ENCODE measurements at regions not wholly inside any gene's neighbourhood (a gene's known extent, or its start where the extent isn't known, plus 50 kb on each side); places are given as distances from the start of the nearest gene placed in this dataset.

DNA sequence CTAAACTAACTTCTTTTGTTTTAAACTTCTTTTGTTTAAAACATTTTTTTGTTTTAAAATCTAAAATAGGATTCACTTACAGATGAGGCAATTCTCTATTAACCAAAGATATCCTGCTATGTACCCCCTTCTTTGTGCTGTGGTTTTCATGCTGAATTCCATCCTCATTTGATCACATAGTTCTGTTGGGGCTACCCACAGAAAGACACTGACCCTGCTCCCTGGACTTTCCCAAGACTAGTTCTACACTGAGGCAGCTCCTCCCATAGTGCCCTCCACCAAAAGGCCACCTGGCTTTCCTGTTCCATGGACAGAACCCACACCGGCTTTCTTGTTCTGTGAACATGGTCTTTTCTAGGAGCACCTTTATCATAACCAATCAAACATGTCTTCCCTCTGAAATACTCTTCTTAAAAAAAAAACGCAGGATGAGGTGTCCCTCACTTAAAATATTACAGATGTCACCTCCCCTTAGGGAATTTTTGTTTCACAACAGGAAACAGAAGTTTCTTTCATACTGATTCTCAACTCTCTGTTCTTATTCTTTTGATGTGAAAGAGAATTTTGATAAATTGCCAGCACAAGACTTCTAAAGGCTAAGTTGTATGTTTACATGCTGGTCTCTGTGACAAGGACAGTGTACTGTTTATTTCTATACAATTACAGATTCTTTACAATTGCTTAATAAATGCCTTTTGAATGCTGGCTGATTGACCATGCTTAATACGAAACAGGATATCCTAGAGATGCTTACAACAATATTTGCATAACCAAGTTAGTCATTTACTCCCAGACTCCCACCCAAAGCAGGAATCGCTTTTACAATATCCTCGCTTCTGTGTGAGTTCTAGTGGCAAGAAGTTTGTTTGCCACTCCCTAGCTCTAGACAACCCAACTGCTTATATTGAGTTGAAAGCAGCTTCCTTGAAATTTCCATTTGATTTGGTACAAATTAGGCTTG, 300.4 kb downstream of the DTWD2 start:
- no peak for DNase-seq

DNA sequence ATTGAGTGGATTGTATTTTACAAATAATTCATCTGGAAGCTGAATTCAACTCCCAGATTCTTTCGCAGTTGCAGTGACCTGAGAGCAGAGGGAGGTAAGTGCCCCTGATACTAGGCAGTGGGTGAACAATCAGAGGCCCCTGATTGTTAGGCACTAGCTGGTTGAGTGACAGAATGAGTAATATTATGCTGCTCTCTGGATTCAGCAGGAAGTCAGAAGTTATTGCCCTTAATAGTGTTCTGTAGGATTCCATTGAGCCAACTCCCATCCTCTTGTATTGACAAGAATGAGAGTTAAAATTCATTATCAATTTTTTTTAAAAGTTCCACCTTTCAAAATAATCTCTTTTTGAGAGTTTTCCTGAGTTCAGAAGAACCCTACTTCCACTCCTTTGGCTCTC, 301.2 kb downstream of the DTWD2 start:
- DNase-seq, result no peak

DNA sequence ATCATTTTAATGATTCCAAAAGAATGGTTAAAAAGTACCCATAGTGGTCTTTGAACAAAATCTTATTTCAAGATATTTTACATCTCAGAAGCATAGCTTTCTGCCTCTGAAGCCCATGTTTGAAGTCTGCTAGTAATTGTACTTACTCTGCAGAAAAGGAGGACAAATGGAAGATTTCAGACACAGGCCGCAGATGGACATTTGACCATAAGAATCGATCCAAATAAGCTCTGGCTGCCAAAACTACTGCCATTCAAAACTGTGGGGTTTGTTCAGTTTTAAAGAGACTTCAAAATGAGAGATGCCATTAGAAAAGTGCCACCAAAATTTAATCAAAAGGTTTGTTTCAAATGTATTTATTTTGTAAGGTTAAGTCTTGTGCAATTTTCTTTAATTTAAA, 306.7 kb downstream of the DTWD2 start:
- DNase-seq, result no peak

DNA sequence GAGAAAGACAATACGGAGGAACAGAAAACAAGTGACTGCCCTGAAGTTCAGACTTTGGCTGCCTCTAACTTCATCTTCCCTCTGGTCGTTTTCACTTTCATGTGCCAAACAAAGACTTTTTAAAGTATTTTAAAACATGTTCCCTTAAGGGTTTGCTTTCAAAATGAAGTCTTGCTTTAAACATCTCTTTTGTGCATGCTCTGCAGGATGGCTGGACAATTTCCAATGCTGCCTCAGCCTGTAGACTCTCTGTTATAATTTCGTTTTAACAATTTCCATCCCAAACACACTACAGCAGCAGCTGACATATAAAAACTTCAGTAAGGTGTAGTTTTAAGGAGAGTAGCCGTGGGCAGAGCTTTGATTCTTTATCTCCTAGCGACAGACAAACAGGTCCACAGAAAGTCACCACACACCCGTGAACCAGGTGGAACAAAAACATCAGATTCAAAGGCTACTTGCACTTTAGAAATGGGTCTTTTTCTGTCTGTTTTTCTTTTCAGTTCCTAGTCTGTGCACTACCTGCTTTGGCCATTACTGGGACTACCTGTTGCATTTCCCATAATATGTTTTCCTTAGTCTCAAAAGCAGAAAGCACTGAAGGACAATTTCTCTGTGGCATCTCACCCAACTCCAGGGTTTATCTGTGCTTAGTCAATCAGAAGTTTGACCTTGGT, 308.9 kb downstream of the DTWD2 start:
- DNase-seq, result no peak

DNA sequence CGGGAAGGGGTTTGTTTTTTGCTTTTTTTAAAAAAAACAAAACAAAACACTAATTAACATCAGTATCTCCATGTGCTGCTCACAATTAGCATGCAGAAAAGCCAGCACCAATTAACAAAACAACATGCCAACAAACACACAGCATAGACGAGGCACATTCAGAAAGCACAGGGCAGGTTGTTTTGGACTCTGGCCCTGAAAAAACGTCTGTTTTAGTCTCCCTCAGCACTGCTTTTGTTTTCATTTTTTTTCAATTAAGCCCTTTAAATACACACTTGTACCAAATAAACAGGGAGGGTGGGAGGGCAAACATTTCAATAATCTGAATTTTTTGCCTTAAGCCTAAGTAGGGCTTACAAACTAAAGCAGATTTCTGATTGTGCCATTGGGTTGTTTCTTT, 309.6 kb downstream of the DTWD2 start:
- no peak for DNase-seq

DNA sequence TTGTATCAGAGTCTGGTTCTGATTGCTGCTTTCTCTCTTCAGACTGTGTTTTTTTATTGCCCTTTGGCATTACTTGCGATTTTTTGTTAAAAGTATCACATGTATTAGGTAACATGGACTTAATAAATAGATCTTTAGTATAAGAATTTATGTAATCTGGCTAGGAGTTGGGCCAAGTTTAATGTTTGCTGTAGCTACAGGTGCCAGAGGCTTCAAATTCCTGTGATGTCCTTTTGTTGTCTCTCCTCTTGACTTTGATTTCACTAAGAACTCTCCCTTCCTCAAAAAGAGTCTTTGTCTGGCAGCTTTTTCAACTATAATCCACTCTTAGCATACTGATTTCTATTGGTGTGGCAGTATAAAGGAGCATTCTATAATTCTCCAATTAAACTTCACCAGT, 313.1 kb downstream of the DTWD2 start:
- no peak for DNase-seq

DNA sequence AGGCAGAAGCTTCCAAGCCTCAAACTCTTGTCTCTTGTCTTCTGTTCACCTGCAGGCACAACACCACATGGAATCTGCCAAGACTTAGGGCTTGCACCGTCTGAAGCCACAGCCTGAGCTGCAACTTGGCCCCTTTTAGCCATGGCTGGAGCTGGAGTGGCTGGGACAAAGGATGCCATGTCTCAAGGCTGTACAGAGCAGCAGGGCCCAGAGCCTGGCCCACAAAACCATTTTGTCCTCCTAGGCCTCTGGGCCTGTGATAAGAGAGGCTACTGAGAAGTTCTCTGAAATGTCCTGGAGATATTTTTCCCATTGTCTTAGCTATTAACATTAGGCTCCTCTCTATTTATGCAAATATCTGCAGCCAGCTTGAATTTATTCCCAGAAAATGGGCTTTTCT, 330.8 kb downstream of the DTWD2 start:
- DNase-seq, result no peak

DNA sequence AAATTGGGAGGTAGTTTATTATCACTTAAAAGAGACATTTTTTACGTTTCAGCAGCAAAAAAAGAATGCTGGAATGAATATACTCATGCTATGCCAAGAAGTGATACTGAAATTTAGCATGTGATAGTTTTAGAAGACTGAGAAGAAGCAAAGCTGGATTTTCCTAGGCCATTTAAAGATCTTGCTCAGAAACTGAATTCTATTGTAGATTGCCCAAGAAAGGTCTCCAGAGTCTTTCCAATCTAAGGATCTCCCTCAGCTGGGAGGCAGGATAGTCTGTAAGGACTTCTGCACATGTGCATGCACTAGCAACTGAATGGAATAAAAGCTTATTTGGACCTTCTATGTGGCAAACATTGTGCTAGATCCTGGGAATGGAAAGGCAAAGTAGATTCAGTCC, 334.5 kb downstream of the DTWD2 start:
- no peak for DNase-seq

DNA sequence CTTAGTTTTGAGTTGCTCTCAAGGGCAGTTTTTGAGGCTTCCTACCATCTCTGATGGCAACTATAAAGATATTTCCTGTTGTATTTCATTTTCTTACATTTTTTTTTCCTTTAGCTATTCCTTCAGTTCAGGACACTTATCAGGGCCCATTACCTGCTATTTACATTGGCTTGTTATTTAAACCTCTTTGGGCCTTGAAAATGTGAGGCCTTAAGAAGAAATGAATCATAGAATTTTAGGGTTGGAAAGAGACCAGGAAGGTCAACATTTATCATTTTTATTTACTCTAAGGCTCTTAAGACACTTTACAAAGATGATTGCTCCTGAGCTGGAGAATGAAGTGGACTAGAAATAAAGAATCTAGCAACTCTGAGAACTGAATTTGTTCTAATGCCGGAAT, 335.2 kb downstream of the DTWD2 start:
- DNase-seq, result no peak

DNA sequence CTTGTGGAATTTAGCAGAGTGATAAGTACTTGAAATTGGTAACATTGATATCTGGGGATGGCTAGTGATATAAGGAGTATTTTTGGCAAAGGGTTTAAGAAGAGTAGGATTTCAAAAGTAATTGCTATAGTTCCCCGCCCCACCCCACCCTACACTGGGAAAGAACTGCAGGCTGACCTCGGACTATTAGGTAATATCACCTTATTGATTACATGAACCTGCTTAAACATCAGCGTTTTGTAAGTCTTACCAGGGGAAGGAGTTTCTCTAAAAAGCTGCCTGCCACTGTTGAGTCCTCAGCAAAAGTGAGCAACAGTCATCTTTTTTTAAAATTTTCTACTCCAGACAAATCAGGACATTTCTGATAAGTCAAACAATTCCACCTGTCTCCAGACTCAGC, 337.3 kb downstream of the DTWD2 start:
- no peak for DNase-seq

DNA sequence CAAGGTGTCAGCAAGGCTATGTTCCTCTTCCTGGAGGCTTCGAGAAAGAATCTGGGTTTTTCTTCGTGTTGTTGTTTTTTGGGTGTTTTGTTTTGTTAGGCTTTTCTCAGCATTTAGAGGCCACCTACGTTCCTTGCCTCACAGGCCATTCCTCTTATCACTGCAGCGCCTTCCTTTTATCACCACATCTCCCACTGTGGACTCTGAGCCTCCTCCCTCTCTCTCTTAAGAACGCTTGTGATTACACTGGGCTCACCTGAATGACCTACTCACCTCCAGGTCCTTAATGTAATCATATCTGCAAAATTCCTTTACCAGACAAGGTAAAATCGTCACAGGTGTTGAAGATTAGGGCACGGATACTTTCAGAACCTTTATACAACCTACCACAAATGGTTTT, 340.8 kb downstream of the DTWD2 start:
- no peak for DNase-seq

DNA sequence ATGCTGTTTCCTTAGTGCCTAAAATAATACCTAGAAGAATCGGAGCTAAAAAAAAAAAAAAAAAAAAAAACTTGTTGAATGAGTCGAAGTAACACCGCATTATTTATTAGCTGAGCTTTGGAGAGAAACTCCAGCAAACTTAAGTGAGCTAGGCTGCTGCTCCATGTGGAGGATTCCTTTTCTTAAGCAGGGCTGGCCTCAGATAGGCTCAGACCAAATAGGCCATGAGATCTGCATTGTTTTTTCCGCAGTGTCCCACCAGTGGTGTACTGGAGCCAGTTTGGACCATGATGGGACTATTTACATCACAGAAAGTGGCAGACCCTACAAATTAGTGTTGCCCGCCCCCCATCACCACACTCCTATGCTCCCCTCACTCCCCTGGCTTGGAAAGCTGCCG, 341.4 kb downstream of the DTWD2 start:
- no peak for DNase-seq

DNA sequence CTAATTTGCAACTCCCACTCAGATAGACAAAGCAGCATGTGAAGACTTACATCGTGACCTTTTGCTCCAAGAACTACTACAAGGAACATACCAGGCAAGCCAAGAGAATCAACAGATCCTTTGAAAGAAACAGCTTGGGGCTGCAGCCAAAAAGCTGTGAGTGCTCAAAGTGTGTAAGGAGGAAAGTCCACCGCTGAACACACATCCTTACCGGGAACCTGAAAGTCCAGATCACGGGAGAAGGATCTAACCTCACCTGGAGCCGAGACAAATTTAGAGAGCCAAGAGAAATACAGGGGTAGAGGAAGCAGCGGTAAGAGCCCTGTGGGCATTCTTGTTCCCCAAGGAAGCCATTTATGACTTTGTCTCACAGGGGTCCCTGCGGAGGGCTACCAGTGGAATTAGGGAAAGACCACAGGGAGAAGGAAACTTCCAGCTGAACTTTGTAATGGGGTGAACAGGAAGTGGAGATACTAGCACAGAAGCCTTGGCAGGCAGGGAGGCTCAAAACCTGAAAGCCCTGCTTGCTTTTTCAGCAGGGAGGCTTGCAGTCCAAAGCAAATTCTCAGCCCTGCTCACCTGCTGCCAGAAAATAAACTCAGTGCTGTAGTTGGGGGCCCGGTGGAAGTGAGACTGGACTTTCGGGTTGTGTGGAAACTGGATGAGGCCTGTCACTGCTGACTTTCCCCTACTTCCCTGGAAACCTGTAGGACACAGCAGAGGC, 350.2 kb downstream of the DTWD2 start:
- DNase-seq, result no peak

DNA sequence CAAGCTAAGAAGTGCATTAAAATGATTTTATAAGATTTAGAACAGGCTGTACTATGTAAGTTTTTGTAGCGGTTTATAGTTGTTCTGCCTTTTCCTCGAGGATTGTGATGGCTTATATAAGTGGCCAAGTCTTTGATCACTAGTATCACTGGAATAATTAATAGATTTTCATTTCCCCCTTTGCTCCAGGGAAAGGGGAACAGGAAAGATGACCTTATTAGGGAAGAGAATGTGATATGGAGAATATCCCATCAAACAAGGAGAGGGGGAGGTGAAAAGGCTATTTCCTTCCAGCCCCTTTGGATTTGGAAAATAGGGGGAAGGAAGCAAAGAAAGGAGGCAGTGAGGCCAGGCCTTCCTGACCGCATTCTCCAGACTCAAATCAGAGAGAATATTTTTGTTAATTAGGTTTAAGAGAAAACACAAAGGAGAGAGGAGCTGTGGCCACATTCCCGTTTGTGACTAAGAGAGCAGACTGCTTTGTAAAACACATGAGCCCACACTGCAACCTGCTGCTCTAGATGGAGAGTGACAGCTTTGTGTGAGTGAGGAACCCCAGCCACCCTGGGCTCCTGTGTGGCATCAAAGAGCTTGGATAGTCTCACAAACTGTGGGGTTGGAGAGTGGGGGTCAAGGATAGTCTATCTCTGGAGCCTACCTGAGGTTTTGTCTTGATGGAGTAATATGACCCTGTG, 359.5 kb downstream of the DTWD2 start:
- DNase-seq, result no peak

DNA sequence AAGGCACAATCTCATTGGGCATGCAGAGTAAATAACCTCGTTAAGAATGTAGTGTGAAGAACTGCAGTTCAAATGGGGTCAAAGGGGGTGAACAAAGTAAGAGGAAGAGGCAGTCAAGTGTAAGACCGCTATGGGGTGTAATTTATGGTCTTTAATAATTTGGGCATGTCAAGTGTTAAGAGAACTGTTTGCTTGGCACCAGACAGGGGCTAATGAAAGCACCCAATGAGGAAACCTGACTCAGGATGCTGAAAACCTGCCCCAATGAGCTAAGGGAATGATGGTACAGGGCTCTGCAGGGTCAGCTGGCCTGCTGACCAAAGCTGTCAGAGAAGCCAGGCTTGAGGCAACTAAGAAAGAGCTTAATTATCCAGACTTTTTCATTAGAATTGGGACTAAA, 368.1 kb downstream of the DTWD2 start:
- DNase-seq, result no peak

DNA sequence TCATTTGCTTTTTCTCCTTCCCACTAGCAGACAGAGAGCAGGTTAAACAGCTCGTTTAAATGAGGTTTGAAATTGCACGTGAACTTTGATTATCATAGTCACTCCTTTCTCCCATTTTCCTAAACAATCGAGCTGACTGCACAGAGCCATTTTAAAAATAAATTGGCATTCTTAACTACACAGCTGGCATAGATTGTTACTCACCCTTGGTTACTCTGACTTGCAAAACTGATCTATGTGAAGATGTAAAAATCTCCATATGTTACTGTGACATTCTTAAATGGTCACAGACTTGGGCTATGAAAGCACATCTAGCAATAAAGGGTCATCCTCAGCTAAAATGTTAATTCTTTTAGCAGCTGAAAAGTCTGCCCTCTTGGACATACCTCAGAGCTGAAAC, 368.5 kb downstream of the DTWD2 start:
- no peak for DNase-seq

DNA sequence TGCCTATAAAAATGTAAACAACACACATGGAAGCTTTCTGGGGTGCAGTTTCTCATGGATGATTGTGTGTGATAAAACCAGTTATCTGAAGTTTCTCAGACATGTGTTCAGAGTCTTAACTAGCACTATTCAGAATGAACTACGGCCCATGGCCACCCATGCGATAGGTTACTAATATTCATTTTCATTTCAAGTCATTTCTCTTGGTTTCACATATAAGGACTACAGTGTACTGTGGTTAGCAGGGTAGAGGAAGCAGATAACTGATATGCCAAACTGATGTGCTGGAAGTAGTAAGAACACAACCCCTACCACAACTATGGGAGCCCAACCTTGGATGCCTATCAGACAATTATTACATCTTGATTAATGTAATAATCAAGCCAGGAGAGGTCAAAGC, 372.1 kb downstream of the DTWD2 start:
- DNase-seq, result no peak

DNA sequence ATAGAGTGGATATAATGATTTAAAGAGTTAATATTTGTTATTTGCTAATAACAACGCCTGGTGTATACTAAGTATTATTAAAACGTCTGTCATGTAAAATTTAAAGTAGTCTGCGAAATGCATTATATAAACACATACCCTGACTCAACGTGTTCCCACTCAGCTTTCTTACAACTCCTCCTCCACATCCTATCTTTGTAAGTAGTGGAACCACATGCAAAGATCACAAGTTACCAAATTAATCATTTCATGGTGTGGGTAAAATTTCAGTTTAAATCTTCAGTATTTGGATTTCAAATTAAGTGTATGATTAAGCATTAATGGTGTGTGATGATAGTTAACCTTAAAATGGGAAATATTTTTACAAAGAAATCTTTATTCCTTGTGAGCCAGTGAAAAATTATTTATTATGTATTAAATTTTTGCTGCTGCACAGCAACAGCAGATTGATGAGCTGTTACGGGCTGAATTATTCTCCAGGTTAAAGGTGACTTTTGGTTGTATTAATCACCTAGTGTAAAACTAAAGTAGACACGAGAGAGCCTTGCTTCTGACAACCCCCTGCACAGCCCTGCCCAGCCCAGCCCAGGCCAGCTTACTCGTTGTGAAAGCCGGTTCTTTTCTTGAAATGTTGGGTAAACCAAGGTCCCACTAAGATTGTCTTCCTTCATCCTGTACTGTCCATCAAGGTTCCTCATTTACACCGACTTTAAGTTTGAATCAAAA, 373.5 kb downstream of the DTWD2 start:
- no peak for DNase-seq

DNA sequence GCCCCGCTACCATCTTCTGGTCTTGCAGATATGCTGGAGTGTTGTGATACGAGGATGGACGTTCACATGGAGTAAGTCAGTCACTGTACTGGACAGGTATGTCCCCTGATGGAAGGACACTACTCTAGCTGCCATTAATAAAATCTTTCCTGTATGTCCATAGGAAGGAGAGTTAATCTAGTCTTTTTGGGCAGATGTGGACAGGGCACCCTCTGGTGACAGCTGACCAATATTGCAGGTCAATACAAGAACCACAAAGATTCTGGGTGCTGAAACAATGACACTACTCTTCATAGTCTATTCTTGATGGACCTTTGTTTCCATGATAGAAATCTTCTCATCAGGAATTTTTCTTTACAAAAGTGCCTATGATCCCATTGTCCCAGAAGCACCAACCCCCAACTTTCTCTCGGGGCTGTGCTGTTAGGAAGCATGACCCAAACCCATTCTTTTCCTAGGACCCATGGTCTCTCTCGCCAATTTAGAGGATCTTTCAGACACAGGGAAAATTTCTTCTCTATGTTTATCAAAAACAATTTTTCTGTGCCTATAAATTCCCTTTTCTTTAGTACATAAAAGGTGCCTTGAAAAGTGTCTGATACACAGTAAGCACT, 376.9 kb downstream of the DTWD2 start:
- no peak for DNase-seq

DNA sequence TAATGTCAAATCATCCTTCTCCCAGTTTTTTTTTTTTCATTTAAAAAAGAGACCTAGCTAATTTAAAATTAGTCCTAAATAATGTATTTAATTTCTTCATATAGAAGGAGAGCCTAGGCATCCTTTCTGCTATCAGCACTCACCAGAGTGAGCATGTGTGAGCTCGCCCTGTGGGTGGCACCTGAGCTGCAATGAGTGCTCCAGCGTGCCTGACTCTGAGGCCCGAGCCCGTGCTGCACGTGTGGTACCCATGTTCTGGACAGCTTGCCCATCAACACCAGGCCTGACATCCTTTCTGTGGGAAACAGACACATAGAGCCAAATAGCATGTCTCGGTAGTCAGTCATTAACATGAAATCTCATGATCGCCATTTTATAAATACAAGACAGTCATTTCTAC, 381.4 kb downstream of the DTWD2 start:
- DNase-seq, result no peak

DNA sequence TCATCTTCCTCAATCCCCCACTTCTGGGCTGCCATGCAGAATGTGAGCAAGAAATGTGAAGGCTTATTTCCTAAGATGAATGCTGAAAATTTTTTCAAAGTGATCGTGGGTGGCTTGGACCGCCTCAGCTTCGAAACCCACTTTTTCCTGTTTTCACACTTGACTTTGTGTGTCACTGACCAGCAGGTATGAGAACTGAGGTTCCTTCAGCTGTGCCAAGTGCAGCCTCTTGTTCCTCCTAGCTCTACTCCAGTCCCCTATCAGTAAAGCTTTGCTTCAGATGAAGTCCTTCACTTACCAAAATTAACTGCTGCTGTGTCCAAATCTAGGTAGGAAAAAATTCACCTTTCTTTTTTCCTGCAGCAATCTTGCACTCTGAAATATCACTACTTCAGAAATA, 382.6 kb downstream of the DTWD2 start:
- DNase-seq, result no peak

DNA sequence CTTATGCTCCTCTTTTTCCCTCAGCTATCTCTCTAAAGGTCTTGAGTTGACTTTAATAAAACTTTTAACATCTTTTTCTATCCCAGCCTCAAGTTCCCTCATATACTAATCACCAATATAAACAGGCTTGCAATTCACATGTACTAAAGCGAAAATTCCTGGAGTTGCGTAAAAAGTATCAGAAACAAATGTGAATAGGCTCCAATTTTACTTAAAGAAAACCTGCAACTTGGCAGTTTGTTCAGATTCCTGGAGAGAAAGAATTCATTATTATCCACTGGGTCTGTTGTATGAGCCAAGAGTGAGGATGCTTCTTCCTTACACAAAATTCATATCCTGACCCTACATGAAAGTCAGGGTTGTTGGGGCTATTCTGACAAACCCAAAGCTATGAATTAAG, 384.2 kb downstream of the DTWD2 start:
- DNase-seq, result no peak
